Psoas muscle (tissue), 7 donors: ENCODE measurements at regions not wholly inside any gene's neighbourhood (a gene's known extent, or its start where the extent isn't known, plus 50 kb on each side); places are given as distances from the start of the nearest gene placed in this dataset.
A peak's percentile ranks its signal among the peaks of the same experiment; 100 is the strongest.

Experiments
- ATAC-seq, 4 donors: fragments of 200-7000 bp; cut with Tn5 transposase; one replicate each; pipeline ENCODE4 v1.9.1; 2020; ENCODE audit warnings: moderate library complexity in 3 of 4, mild to moderate bottlenecking in 2 of 4
- DNase-seq, 2 donors: peaks; one replicate each; pipeline ENCODE4 v3.0.0-alpha.2; 2020
- H3K27ac ChIP-seq: fragments of 200-600 bp; one replicate; pipeline ENCODE4 v1.8.0; 2022
- H3K27me3 ChIP-seq, 3 donors: fragments of 200-600 bp in 1 of 3; one replicate each; pipeline versions ENCODE4 v1.6.1 to v1.8.0; 2013 to 2022; ENCODE audit warnings: low read length in 2 of 3, mild to moderate bottlenecking in 2 of 3, moderate library complexity in 1 of 3; ENCODE audit not compliant: insufficient read depth in 3 of 3
- H3K36me3 ChIP-seq, 2 donors: fragments of 200-600 bp in 1 of 2; one replicate each; pipeline versions ENCODE4 v1.6.1 to v1.8.0; 2013 to 2022; ENCODE audit warnings: low read depth in 1 of 2, mild to moderate bottlenecking in 1 of 2, moderate library complexity in 1 of 2; ENCODE audit not compliant: insufficient read depth in 1 of 2
- H3K4me1 ChIP-seq: fragments of 200-600 bp; one replicate; pipeline ENCODE4 v1.8.0; 2022
- H3K4me3 ChIP-seq: fragments of 200-600 bp; one replicate; pipeline ENCODE4 v1.8.0; 2022; ENCODE audit warnings: mild to moderate bottlenecking
- H3K9me3 ChIP-seq: fragments of 200-600 bp; one replicate; pipeline ENCODE4 v1.8.0; 2022
- CTCF ChIP-seq: fragments of 200-600 bp; IDR thresholded peaks from one replicate; pipeline ENCODE4 v1.8.0; 2022; ENCODE audit warnings: antibody characterized with exemption
- WGBS, 3 donors: extraction: QIAGEN DNeasy Blood & Tissue Kit; methylation state at CpG; one replicate each; pipeline versions ENCODE4 v1.1.6 to v1.1.7; 2013; 5-methylcytosine and 5-hydroxymethylcytosine counted together
- intact Hi-C, 2 donors: fragments of 100-400 bp; cut with DNase I; formaldehyde crosslinking; loops; one replicate each; pipeline versions ENCODE4 v1.11.0 to v1.14.2; 2022
- donor health status: healthy with polysubstance abuse.
- donor health status: DM: no; HTN: no; CAD: no; lungs with moderate emphysema.
- donor health status: Bipolar disorder and iron deficiency.
- donor health status: healthy.
- donor health status: DM: yes; HTN: yes; CAD: no.
- donor health status: DM: no; HTN: no; CAD: no.
- donor health status: DM: yes; HTN: yes; CAD: no.

- DNase-seq = no peak
- H3K27me3 ChIP-seq = peaks cover 0 to 3% (median 0%) of the 10 kb centered on the region in 3 donors
- no peaks in the 10 kb centered on the region for H3K36me3 ChIP-seq
- no peak overlapping the region for H3K4me3 ChIP-seq
- ATAC-seq = no peak
- H3K27ac ChIP-seq = no peak overlapping the region
- WGBS, 3 donors = 77 to 81% (median 79%) methylated on average over 6 of the region's 6 CpGs
- no peaks in the 10 kb centered on the region for H3K4me1 ChIP-seq
- no peak for TF ChIP-seq CTCF
- intact Hi-C loops = no loop called here
- no peaks in the 10 kb centered on the region for H3K9me3 ChIP-seq
Observed at GRCh38 chr7:31202801-31203200, 137.7 kb downstream of the NEUROD6 start.

- intact Hi-C loops = no loop called here
Observed at GRCh38 chr7:31192986-31193385, 140.9 kb downstream of the ADCYAP1R1 start.

GRCh38 chr7:31190906-31191305 lies 138.8 kb downstream of the ADCYAP1R1 start:
- H3K27ac ChIP-seq = no peak overlapping the region
- DNase-seq (no peak), ATAC-seq (no peak)
- TF ChIP-seq CTCF = no peak
- H3K36me3 ChIP-seq = no peaks in the 10 kb centered on the region
- intact Hi-C loops = no loop called here
- H3K27me3 ChIP-seq = peaks cover 0 to 11% (median 0%) of the 10 kb centered on the region in 3 donors
- H3K9me3 ChIP-seq = no peaks in the 10 kb centered on the region
- no peak overlapping the region for H3K4me3 ChIP-seq
- H3K4me1 ChIP-seq = no peaks in the 10 kb centered on the region
- WGBS, 3 donors = 71 to 80% (median 77%) methylated on average over 3 of the region's 3 CpGs

More at GRCh38 chr7:31192986-31193385, 140.9 kb downstream of the ADCYAP1R1 start:
- Histone ChIP-seq H3K9me3 (no peaks in the 10 kb centered on the region), H3K27me3 (peaks cover 0 to 13% (median 0%) of the 10 kb centered on the region in 3 donors), H3K4me1 (no peaks in the 10 kb centered on the region), H3K27ac (no peak overlapping the region), H3K36me3 (no peaks in the 10 kb centered on the region), H3K4me3 (no peak overlapping the region)
- 1 to 3% (median 1%) methylated on average over 27 of the region's 27 CpGs for WGBS, 3 donors
- ATAC-seq (peak in 2 of 4 donors; percentile 43 to 54), DNase-seq (peak; percentile 24 to 65)
- peak; percentile 34 for TF ChIP-seq CTCF

- Histone ChIP-seq H3K9me3 (peaks cover 5% of the 10 kb centered on the region), H3K4me1 (no peaks in the 10 kb centered on the region), H3K27ac (no peak overlapping the region), H3K36me3 (no peaks in the 10 kb centered on the region), H3K27me3 (no peaks in the 10 kb centered on the region), H3K4me3 (no peak overlapping the region)
- WGBS, 3 donors = 8 to 13% (median 8%) methylated on average over 1 of the region's 1 CpG
- DNase-seq = no peak
- TF ChIP-seq CTCF = no peak
- no peak for ATAC-seq
- intact Hi-C loops = no loop called here
Observed at GRCh38 chr7:31186202-31186601, 134.1 kb downstream of the ADCYAP1R1 start.

GRCh38 chr7:31175672-31176071 lies 123.6 kb downstream of the ADCYAP1R1 start:
- Histone ChIP-seq H3K9me3 (no peaks in the 10 kb centered on the region), H3K4me3 (no peak overlapping the region), H3K36me3 (no peaks in the 10 kb centered on the region), H3K4me1 (no peaks in the 10 kb centered on the region), H3K27ac (no peak overlapping the region), H3K27me3 (peaks cover 0 to under 1% (median 0%) of the 10 kb centered on the region in 3 donors)
- no peak for TF ChIP-seq CTCF
- WGBS, 3 donors = 73 to 88% (median 75%) methylated on average over 3 of the region's 3 CpGs
- DNase-seq = no peak
- intact Hi-C loops = no loop called here
- ATAC-seq = no peak
